ENCODE measurements at regions not wholly inside any gene's neighbourhood (a gene's known extent, or its start where the extent isn't known, plus 50 kb on each side); places are given as distances from the start of the nearest gene placed in this dataset.

DNA sequence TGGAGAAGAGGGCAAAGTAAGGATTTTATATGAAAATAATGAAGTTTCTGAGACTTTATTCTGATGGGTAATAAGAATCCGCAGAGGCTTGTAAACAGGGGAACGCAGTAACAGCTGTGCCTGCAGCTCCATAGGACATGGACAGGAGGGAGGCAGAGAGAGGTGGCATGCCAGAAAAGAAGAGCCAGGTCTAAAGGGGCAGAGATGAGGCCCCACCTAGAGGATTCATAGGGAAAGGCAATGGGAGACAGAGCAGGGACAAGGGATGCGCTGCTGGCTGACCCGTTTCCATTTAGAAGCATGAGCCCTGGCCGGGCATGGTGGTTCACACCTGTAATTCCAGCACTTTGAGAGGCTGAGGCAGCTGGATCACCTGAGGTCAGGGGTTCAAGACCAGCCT lies 340.3 kb upstream of the CDH5 start:
- peak; percentile 31 to 49 for DNase-seq (ENCODE audit: low read depth in 1 of 2, low spot score in 2 of 2)
- H3K79me1 ChIP-seq (ENCODE audit: low read depth, low read length): no peaks in the 10 kb centered on the region
- no peak overlapping the region for H3K18ac ChIP-seq (ENCODE audit: extremely low read depth, low read length)
- no peak overlapping the region for H2BK5ac ChIP-seq (ENCODE audit: low read depth, low read length)
- ChIA-PET POLR2A (ENCODE audit: partially characterized antibody) (interaction anchor here (0.9 kb wide), 1 partner anchor 801 kb away, joined by 3 read pairs; no protein-coding TSS in a partner anchor), CTCF (ENCODE audit: partially characterized antibody) (interaction anchor here (0.6 to 1.9 kb wide), 16 partner anchors 10 to 742 kb away, joined by 3 to 5 read pairs (median 3); no protein-coding TSS in a partner anchor)
- no peak overlapping the region for H2BK15ac ChIP-seq (ENCODE audit: low read length)
- H3K14ac ChIP-seq (ENCODE audit: insufficient read length): no peak overlapping the region
- no peaks in the 10 kb centered on the region for H3K4me1 ChIP-seq (replicated peaks in 1 of 4; ENCODE audit: control insufficient read depth in 3 of 4, insufficient read depth in 4 of 4, low read length in 3 of 4)
- no peak overlapping the region for H4K91ac ChIP-seq (replicated peaks; ENCODE audit: insufficient read length, low read length)
- no peak overlapping the region for H4K5ac ChIP-seq (ENCODE audit: insufficient read length, low read depth, low read length)
- H3K4me3 ChIP-seq (ENCODE audit: extremely low read depth in 1 of 4, insufficient read depth in 2 of 4, low read depth in 3 of 4, low read length in 4 of 4): no peak overlapping the region
- H3K9me3 ChIP-seq (ENCODE audit: insufficient read depth in 2 of 2, low read depth in 1 of 2, low read length in 1 of 2): peaks cover 16 to 17% of the 10 kb centered on the region in 2 experiments
- H4K20me1 ChIP-seq (replicated peaks in 1 of 2; ENCODE audit: control insufficient read depth in 1 of 2, insufficient read depth in 2 of 2, low read length in 2 of 2): peaks cover 0 to 1% of the 10 kb centered on the region in 2 experiments
- 85% methylated on average over 5 of the region's 5 CpGs; no CpG with 5 or more reads in 1 of the 2 experiments for WGBS, 2 experiments (ENCODE audit: extremely low coverage in 1 of 2, insufficient coverage in 1 of 2, insufficient read length in 1 of 2, insufficient replicate concordance in 2 of 2, low coverage in 1 of 2, low lambda C conversion rate in 2 of 2, missing lambda C conversion rate in 1 of 2)
- no peaks in the 10 kb centered on the region for H3K79me2 ChIP-seq (ENCODE audit: control insufficient read depth in 1 of 2, insufficient read depth in 2 of 2, low read length in 2 of 2)
- H3K27ac ChIP-seq (ENCODE audit: low read depth, low read length): no peak overlapping the region
- H2BK120ac ChIP-seq (replicated peaks; ENCODE audit: low read depth, low read length): no peak overlapping the region
- no peak for TF ChIP-seq CHD1 (IDR thresholded peaks at IDR 0.05; ENCODE audit: low read depth, low read length)
- TF ChIP-seq EP300 (IDR thresholded peaks at IDR 0.05; ENCODE audit: borderline replicate concordance in 1 of 2, low read depth in 2 of 2, low read length in 2 of 2): peak in 1 of 2 experiments; percentile 23; a peak in 1 of 3 replicates
- TF ChIP-seq, protein P1, sequence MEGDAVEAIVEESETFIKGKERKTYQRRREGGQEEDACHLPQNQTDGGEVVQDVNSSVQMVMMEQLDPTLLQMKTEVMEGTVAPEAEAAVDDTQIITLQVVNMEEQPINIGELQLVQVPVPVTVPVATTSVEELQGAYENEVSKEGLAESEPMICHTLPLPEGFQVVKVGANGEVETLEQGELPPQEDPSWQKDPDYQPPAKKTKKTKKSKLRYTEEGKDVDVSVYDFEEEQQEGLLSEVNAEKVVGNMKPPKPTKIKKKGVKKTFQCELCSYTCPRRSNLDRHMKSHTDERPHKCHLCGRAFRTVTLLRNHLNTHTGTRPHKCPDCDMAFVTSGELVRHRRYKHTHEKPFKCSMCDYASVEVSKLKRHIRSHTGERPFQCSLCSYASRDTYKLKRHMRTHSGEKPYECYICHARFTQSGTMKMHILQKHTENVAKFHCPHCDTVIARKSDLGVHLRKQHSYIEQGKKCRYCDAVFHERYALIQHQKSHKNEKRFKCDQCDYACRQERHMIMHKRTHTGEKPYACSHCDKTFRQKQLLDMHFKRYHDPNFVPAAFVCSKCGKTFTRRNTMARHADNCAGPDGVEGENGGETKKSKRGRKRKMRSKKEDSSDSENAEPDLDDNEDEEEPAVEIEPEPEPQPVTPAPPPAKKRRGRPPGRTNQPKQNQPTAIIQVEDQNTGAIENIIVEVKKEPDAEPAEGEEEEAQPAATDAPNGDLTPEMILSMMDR (IDR thresholded peaks at IDR 0.05; ENCODE audit: control extremely low read depth in 1 of 3, insufficient read depth in 1 of 3, low read depth in 1 of 3, low read length in 3 of 3): peak; percentile 53 to 83 (median 60)
- peak; percentile 82 to 86 for TF ChIP-seq RAD21 (IDR thresholded peaks at IDR 0.05 in 1 of 2, conservative IDR thresholded peaks at IDR 0.05 in 1 of 2; ENCODE audit: low read depth in 2 of 2, low read length in 2 of 2)
- no peak overlapping the region for H2BK12ac ChIP-seq (ENCODE audit: low read depth, low read length)
- H2BK20ac ChIP-seq (ENCODE audit: low read length): no peak overlapping the region
- FAIRE-seq: no peak
- no peak overlapping the region for H3K4me2 ChIP-seq (ENCODE audit: insufficient read depth in 1 of 2, low read depth in 2 of 2, low read length in 2 of 2)
- no peak overlapping the region for H3K23ac ChIP-seq (ENCODE audit: insufficient read length)
- no peak overlapping the region for H3K9ac ChIP-seq (replicated peaks in 1 of 4; ENCODE audit: extremely low read depth in 1 of 4, low read depth in 3 of 4, low read length in 3 of 4)
- no peaks in the 10 kb centered on the region for H3K36me3 ChIP-seq (ENCODE audit: control insufficient read depth in 2 of 4, insufficient read depth in 4 of 4, low read length in 3 of 4)
- peaks cover 5% of the 10 kb centered on the region; the same call in 1 of the 2 replicates for H3K23me2 ChIP-seq (ENCODE audit: low read depth, low read length)
- no peak overlapping the region for H3K56ac ChIP-seq (replicated peaks; ENCODE audit: insufficient read length, low read depth, low read length)
- no peak overlapping the region for H4K8ac ChIP-seq (ENCODE audit: extremely low read depth, insufficient read depth, low read length)
- no peak overlapping the region for H2AFZ ChIP-seq (ENCODE audit: low read length)
- no peak overlapping the region for H3K4ac ChIP-seq (replicated peaks; ENCODE audit: insufficient read length, low read depth, low read length)
- no peak overlapping the region for H2AK5ac ChIP-seq (ENCODE audit: low read depth, low read length)
- H3K27me3 ChIP-seq (replicated peaks in 1 of 4; ENCODE audit: control insufficient read depth in 3 of 4, extremely low read depth in 1 of 4, insufficient read depth in 3 of 4, low read length in 3 of 4): no peaks in the 10 kb centered on the region

Measured in H1 (cell line).